Liver (tissue), 3 donors: ENCODE measurements at regions not wholly inside any gene's neighbourhood (a gene's known extent, or its start where the extent isn't known, plus 50 kb on each side); places are given as distances from the start of the nearest gene placed in this dataset.

Experiments used
- CTCF ChIP-seq: fragments of 150-350 bp; IDR thresholded peaks from 2 replicates; pipeline ENCODE4 v1.5.1; 2017; ENCODE audit warnings: improper control_type of control experiment, low read depth, low read length; ENCODE audit not compliant: missing input control
- EGR1 ChIP-seq, 2 donors: IDR thresholded peaks; 2 replicates each; pipeline ENCODE4 v1.6.1; 2016 to 2018; ENCODE audit warnings: antibody characterized with exemption in 2 of 2, low read depth in 2 of 2
- FOXA2 ChIP-seq: IDR thresholded peaks from 2 replicates; pipeline ENCODE4 v1.6.1; 2016; ENCODE audit warnings: antibody characterized with exemption
- GABPA ChIP-seq, 2 donors: IDR thresholded peaks in 1 of 2; conservative IDR thresholded peaks in 1 of 2; 2 replicates each; pipeline ENCODE4 v1.6.1; 2016; ENCODE audit warnings: antibody characterized with exemption in 2 of 2, mild to moderate bottlenecking in 1 of 2, moderate library complexity in 1 of 2
- JUND ChIP-seq, 2 donors: IDR thresholded peaks; 2 replicates each; pipeline ENCODE4 v1.6.1; 2016; ENCODE audit warnings: antibody characterized with exemption in 2 of 2
- RAD21 ChIP-seq, 2 donors: IDR thresholded peaks; 2 replicates each; pipeline ENCODE4 v1.6.1; 2016; ENCODE audit warnings: antibody characterized with exemption in 2 of 2, mild to moderate bottlenecking in 2 of 2
- RXRA ChIP-seq, 2 donors: IDR thresholded peaks; 2 replicates each; pipeline ENCODE4 v1.6.1; 2017 to 2018; ENCODE audit warnings: antibody characterized with exemption in 2 of 2, mild to moderate bottlenecking in 1 of 2
- TAF1 ChIP-seq: conservative IDR thresholded peaks from 2 replicates; pipeline ENCODE4 v1.6.1; 2016; ENCODE audit warnings: antibody characterized with exemption, mild to moderate bottlenecking
- YY1 ChIP-seq: IDR thresholded peaks from 2 replicates; pipeline ENCODE4 v1.6.1; 2016; ENCODE audit warnings: antibody characterized with exemption, mild to moderate bottlenecking
- donor health status: healthy.
- donor health status: healthy.

DNA sequence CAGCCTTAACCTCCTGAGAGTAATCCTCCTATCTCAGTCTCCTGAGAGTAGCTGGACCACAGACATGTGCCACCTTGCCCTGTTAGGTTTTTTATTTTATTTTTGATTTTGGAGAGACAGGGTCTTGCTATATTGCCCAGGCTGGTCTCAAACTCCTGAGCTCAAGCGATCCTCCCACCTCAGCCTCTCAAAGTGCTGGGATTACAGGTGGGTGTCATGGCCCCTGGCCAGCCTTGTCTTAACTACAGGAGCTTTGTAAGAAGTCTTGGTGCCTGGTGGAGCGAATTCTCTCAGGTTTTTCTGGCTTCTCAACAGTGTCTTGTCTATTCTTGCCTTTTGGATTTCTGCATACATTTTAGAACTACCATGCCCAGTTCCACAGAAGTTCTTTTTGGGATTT is 546.4 kb downstream of the TBC1D22A start:
- no peak for TF ChIP-seq JUND (IDR thresholded peaks at IDR 0.05)
- TF ChIP-seq CTCF = no peak
- TF ChIP-seq EGR1 (IDR thresholded peaks at IDR 0.05; ENCODE audit: low read depth in 2 of 2) = no peak
- no peak for TF ChIP-seq RXRA (IDR thresholded peaks at IDR 0.05)
- no peak for TF ChIP-seq TAF1
- TF ChIP-seq YY1 = no peak
- no peak for TF ChIP-seq FOXA2
- TF ChIP-seq GABPA (IDR thresholded peaks at IDR 0.05 in 1 of 2, conservative IDR thresholded peaks at IDR 0.05 in 1 of 2) = no peak
- TF ChIP-seq RAD21 (IDR thresholded peaks at IDR 0.05) = no peak
